DMS153 (cell line): ENCODE measurements at regions not wholly inside any gene's neighbourhood (a gene's known extent, or its start where the extent isn't known, plus 50 kb on each side); places are given as distances from the start of the nearest gene placed in this dataset.

Experiments
- DNase-seq: peaks from one replicate; lab custom pipeline; 2025; lab: John Stamatoyannopoulos, UW

DNA sequence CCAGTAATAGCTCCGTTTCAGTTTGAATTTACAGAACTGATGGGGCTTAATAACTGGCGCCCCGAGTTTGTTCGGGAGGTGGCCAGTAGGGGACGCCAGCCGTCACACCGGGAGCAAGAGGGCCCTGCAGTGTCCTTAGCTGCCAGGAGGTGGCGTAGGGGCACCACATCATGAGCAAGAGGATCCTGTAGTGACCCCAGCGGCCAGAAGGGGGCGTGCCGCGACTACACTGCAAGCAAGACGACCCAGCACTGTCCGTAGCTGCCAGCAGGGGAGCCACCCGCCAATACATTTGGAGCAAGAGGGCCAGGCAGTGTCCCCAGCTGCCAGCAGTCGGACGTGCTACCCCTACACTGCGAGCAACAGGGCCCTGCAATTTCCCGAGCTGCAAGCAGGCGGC, 663.7 kb upstream of the B3GAT1 start:
- no peak for DNase-seq

DNA sequence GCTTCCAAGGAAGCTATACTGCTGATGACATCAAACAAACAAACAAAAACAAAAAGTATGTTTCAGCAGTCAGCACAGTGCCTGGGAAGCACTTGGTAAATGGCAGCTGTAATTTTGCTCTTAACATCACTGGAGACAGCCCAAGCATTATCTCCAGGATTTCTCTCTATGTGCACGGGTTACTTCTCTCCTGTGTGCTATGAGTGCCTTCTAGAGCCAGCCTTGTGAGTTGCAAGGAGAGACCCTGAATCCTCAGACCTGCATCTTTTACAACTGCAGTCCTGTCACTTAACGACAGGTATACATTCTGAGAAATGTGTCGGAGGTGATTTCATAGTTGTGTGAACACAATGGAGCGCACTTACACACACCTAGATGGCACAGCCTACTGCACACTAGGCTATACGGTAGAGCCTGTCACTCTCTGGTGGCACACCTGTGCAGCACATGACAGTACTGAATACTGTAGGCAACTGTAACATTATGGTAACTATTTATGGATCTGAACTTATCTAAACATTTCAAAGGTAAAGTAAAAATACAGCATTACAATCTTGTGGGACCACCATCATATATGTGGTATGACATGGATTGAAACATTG, 662.5 kb upstream of the B3GAT1 start:
- DNase-seq: peak; percentile 38

DNA sequence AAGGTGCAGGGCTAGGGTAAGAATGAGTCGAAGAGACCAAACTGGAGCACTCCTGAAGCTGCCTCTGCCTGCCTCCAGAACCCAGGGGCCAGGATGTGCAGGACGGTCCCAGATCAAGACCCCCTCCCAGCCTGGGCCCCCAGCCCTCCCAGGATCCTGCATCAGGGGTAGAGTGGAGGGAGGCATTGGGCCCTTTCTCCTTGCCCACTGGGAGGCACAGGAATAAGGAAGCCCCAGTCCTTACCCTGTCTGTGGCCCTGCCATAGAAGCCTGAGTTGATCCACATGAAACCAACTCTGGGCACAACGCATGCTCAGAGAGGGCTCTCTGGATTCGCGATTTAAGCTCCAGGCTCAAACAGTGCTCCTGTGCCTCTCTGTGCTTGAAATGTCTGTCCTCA, 661.8 kb upstream of the B3GAT1 start:
- DNase-seq: no peak

DNA sequence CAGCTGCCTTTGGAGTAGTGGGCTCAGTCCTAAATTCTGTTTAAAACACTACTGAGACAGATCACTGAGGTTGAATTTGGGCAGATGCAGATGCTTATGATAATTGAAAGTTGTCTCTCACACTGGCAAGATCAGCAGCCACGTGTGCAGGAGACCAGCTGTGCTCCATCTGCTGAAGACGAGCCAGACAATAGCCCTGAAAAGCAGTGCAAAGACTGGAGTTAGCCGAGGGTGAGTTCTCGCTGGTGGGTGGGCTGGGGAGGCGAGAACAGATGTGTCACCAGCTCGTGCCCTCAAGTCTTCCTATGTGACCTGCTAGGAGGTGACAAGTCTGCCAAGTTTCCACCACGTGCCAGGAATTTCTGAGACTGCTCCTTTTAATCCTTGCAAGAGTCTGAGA, 661.3 kb upstream of the B3GAT1 start:
- no peak for DNase-seq

DNA sequence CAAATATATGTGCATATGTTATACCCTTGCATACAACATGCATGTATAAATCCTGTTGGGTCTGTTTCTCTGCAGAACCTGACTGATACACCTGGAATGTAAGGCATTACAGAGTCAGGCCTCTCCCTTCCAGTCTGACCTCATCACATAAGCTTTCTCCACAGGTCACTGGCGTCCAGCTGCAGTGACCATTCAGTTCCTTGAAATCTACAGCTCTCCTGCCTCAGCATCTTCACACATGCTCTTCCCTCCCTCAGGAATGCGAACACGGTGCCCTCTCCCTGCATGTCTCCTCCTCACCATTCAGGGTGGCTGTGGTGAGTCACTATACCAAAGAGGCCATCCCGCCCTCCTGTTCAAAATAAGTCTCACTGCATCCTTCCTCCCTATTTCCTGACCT, 657.8 kb upstream of the B3GAT1 start:
- no peak for DNase-seq

DNA sequence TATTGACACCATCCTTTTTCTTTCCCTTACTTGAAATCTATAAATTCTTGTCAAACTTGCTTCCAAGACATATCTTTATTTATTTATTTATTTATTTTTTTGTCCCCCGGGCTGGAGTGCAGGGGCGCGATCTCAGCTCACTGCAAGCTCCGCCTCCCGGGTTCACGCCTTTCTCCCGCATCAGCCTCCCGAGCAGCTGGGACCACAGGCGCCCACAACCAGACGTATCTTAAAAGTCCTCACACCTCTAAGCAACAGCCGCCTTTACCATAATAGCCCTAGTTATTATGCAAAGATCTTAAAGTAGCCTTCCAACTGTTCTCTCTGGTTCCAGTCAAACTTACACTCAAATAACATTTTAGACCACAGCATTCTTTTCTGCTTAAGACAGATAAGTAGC, 657.0 kb upstream of the B3GAT1 start:
- DNase-seq: no peak

DNA sequence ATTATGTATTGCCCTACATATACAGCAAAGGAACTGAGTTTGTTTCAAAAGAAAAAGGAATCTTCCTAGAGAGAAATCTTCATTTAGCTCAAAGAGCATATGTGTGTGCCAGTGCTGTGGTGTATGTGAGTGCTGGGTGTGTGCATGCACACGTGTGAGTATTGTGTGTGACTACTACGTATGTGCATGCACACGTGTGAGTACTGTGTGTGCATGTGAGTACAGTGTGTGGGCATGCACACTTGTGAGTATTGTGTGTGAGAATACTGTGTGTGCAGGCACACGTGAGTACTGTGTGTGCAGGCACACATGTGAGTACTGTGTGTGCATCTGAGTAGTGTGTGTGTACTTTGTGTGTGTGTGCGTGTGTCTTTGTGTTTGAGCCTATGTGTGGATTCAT, 651.0 kb upstream of the B3GAT1 start:
- no peak for DNase-seq

DNA sequence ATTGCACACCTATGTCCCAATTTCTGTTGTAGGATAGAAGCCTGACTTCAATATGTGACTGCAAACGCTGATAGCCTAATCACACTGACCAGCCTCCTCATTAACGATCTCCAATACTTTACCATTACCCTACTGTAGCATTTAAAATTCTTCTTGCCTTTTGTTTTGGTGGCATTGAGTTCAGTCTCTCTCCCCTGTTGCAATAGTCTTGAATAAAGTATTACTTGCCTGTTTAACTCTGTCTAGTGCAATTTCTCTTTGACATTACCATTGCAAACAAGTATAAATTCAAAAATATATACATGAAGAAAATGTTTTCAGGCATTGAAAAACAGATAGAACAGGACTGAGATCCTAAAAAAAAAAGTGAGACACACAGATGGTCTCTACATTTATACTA, 649.1 kb upstream of the B3GAT1 start:
- no peak for DNase-seq

DNA sequence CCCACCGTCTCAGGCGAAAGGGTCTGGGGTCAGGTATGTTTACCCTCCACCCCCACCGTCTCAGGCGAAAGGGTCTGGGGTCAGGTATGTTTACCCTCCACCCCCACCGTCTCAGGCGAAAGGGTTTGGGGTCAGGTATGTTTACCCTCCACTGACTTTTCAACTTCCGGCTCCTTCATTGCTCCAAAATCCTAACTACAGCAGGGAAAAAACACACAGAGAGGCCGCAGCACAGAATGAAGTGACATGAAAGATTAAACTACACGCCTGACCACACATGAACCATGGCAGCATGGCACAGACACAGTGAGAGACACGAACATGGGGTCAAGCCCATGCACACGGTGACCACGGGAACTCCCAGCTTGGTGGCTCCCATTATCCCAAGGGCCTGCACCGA, 634.9 kb upstream of the B3GAT1 start:
- no peak for DNase-seq

DNA sequence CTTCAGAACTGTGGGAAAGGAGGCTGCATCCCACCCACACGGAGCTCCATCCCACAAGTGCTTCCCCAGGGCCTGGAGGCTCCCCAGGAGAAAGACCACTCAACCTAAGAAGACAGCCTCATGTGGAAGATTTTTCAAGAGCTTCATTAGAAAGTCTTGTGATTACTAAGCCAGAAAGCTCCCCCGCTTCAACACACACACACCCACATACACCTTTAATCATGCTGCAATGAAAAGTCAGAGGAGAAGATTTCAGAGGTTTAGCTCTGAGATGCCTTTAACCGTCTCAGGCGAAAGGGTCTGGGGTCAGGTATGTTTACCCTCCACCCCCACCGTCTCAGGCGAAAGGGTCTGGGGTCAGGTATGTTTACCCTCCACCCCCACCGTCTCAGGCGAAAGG, 634.5 kb upstream of the B3GAT1 start:
- no peak for DNase-seq

DNA sequence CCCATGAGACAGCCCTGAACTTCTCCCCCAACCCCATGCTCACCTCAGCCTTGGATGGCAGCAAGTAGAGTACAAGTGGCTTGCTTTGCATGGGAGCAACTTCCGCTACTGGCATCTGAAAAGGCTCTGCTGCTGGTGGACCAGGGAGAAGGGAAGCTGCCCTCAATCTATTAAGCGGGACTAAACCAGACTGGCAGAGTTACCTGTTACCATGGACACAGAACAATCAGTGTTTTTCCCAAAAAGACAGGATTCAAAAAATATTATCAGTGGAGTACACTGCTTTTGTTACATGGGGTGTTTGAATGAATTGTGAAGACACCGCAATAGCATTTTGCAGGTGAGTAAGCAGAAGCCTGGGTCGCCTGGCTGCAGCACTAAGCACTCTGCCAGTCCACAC, 631.4 kb upstream of the B3GAT1 start:
- DNase-seq: no peak

DNA sequence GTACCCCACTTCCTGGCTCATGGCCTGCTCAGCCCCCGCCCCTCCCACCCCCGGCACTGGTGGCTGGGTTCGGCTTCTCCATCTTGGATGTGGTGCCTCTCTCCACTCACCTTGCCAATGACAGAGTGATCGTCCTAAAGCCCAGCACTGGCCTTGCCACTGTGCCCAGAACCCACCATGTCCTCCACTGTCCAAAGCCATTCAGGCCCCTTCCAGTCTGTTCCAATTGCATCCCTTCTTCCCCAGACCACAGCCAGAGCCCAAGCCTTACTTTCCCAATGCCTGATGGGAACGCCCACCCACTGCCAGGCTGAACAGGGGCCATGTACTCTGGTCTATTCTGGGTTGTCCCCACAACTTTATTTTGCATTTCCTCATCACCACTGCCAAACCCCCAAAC, 625.8 kb upstream of the B3GAT1 start:
- no peak for DNase-seq

DNA sequence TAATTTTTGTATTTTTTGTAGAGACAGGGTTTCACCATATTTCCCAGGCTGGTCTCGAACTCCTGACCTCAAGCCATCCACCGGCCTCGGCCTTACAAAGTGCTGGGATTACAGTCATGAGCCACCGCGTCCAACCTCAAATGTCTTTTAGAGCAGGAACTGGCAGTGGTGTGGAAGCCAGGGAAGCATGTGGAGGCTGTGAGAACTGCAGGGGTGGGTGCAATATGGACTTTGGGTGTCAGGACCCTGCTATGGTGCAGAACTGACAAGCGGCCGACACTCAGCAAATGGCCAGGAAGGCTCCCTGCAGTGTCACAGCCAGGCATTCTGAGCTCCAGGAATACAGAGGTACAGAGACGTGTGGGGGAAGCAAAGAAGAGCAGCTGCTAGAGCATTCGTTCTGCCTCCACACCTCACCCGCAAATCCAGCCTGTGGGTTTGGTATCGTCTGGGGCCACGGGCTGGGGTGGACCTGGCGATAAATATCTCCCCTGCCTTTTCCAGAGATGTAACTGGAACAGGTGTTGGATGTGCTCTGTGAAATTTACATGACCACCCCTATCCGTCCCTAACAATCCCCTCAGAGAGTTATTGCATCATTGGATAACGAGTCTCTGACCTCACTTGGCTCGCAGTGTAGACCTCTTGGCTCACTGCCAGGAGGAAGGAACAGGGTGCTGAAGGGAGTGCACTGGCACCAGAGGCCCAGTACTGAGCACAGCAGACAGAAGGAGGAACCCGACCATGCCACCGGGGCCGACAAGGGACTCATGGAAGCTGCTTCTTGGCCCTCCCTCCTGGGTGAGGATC, 624.7 kb upstream of the B3GAT1 start:
- no peak for DNase-seq

DNA sequence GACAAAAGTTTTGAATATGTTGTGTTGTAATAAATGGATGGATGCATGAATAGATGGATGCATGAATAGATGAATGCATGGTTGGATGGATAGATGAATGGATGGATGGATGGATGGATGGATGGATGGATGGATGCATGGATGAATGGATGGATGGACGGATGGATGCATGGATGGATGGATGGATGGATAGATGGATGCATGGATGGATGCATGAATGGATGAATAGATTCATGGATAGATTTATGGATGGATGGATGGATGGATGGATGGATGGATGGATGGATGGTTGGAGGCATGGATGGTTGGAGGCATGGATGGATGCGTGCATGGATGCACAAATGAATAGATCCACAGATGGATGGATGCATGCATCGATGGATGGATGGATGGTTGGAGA, 623.2 kb upstream of the B3GAT1 start:
- no peak for DNase-seq

DNA sequence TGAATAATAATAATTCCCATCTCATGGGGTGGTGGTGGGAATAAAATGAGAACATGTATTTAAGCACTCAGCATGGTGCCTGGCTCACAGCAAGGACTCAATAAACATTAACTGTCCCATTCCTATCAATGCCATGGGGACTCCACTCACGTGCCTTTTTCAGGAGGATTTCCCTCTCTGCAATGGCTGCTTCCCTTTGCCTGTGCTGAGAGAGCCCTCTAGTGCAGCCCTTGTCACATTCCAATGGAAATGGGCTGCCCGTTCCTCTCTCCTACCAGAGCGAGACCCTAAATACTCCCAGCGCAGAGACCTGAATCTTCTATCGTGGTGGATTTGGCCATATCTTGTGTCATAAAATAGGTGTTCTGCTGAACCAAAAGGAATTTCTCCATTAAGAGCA, 621.5 kb upstream of the B3GAT1 start:
- no peak for DNase-seq

DNA sequence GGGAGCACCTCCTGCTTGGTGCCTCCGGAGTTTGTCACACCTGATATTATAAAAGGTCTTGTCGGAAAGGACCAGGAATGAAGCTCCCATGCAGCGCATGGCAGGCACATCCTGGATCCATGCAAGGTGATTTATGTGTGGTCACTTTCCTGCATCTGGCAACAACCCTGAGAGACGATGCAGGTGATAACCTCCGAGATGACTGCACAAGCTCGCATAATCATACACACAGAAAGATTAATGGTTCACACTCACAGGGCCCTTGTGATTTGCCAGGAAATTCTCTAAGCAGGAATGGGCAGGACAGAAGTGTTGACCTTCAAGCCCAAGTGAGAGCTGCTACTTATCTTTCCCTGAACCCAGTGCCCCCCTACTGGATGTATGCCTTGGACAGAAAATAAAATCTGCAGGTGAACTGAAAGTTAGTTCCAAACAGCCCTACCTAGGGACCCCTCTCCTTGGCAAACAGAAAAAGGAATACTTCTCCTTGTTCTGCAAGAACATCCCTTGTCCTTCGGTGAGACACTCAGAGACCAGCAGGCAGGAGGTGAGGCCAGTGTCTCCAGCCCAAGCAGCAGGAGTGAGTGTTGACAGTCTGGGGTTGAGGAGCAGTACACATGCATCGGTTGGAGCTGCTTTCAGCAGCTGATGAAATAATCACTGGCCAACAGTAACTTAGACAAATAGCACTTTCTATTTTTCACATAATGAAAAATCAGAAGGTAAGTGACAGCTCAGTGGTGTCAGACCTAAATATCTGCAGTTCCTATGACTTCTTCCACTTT, 619.4 kb upstream of the B3GAT1 start:
- DNase-seq: no peak

DNA sequence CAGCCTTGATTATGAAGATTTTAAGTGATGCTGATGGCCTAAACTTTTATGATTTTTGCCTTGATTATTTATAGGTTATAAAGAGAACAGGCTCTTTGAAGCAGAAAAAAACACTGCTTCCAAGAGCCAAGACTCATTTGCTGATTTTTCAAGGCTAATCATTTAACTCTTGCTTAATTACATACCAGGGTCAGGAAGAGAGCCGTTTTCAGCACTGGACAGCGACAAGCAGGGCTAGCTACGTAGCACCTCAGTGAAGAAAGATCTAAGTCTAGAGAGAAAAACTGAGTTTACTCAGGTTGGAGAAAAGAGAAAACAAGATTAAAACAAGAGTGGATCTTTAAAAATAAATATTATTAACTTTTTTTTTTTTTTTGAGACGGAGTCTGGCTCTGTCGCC, 615.4 kb upstream of the B3GAT1 start:
- DNase-seq: no peak

DNA sequence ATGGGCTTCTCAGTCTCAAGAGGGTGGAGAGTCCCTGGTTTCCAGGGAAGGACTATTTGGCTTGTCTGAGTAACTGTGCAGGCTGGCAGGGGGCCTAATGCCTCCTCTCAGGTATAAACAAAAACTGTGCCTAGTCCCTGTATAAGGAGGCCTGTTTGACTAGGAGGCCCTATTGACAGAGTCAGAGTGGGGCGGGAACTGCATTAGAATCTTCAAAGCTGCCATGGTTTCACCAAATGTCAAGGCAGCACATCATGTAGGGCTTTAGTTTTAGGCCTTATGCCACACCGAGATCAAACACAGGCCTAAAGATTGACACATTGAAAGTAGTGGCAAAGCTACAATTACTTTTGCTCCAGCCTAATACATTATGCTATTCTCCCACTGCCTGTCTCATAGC, 611.5 kb upstream of the B3GAT1 start:
- no peak for DNase-seq

DNA sequence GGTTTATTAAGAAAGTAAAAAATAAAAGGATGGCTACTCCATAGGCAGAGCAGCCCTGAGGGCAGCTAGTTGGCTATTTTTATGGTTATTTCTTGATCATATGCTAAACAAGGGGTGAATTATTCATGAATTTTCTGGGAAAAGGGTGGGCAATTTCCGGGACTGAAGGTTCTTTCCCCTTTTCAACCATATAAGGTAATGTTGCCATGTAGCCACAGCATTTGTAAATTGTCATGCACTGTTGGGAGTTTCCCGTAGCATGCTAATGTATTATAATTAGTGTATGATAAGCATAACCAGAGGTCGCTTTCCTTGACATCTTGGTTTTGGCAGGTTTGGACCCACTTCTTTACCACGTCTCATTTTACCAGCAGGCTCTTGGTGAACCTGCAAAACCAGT, 610.4 kb upstream of the B3GAT1 start:
- no peak for DNase-seq

DNA sequence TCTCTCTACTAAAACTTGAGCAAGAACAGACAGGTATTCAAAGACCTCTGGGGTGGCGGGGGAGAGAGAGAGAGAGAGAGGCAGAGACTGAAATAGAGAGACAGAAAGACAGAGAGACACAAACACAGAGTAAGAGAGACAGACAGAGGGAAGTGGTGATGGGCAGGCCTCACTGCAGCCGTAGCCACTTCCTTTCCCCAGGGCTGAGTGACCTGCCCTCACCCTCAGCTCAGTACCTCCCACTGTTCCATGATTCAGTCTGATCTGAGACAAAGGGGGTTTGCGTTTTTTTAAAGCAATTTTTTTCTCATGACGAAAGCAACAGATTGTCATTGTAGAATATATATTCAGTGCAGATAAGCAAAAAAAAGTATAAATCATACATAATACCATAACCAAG, 607.9 kb upstream of the B3GAT1 start:
- DNase-seq: no peak

DNA sequence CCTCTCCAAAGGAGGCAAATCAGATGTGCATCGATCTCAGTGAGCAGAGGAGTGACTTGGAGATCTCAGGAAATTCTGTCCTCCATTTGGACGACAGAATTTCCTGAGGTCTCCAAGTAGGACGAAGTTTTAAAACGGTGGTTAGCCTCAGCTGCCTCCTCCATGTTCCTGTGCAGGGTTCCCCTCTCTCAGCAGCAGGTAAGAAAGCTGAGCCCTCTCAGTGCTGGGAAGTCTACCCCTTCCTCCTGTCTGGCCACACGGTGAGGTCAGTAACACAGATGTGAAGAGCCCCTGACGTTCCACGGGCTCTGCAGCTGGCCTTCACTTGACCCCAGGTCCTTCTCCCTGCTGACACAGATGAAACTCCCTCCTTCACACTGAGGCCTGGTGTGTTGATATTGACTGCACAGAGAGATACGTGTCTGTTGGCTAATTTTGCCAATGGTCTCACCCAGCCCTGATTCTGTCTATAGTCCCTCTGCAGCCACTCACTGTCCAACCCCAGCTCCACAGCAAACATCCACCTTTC, 607.4 kb upstream of the B3GAT1 start:
- DNase-seq: no peak

DNA sequence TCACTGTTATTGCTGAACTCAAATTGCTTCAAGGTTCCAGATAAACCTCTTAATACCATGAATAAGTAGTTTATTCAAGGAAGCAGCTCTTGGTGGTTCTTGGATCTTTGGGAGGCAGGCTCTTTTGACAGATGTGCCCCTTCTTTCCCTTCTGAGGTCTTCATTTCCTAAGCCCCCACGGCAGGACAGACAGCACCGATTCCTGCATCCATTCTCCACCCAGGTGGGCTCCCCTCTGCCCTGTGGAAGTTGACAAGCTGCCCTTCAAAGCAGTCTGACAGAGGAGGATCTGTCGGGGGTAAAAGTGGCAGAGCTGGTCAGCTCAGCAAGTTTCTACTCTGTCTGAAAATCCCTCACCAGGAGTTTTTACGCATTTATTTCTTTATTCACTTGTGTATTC, 605.3 kb upstream of the B3GAT1 start:
- DNase-seq: no peak

DNA sequence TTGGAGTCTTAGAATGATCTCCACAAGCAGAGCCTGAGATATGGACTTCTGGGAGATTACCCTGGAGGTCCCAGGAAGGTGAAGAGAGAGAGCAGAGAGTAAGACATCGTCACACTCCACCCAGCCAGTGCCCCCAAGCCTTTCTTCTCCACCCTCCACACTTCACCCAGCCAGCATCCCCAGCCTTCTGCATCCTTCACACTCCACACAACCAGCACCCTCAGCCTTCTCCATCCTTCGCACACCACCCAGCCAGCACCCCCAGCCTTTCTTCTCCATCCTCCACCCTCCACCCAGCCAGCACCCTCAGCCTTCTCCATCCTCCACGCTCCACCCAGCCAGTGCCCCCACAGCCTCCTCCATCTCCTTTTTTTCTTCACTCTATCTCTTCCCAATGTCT, 603.9 kb upstream of the B3GAT1 start:
- no peak for DNase-seq
